ENCODE measurements at regions not wholly inside any gene's neighbourhood (a gene's known extent, or its start where the extent isn't known, plus 50 kb on each side); places are given as distances from the start of the nearest gene placed in this dataset.

GRCh38 chr14:43031598-43031997 lies 1424.9 kb downstream of the LRFN5 start:
- no peak overlapping the region for H3K27ac Mint-ChIP-seq
- TF ChIP-seq, protein P1, sequence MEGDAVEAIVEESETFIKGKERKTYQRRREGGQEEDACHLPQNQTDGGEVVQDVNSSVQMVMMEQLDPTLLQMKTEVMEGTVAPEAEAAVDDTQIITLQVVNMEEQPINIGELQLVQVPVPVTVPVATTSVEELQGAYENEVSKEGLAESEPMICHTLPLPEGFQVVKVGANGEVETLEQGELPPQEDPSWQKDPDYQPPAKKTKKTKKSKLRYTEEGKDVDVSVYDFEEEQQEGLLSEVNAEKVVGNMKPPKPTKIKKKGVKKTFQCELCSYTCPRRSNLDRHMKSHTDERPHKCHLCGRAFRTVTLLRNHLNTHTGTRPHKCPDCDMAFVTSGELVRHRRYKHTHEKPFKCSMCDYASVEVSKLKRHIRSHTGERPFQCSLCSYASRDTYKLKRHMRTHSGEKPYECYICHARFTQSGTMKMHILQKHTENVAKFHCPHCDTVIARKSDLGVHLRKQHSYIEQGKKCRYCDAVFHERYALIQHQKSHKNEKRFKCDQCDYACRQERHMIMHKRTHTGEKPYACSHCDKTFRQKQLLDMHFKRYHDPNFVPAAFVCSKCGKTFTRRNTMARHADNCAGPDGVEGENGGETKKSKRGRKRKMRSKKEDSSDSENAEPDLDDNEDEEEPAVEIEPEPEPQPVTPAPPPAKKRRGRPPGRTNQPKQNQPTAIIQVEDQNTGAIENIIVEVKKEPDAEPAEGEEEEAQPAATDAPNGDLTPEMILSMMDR (IDR thresholded peaks at IDR 0.05), result no peak
- no peaks in the 10 kb centered on the region for H3K27me3 Mint-ChIP-seq (ENCODE audit: insufficient read depth)
- no peaks in the 10 kb centered on the region for H3K36me3 Mint-ChIP-seq (ENCODE audit: low read depth)
- H3K4me3 Mint-ChIP-seq, result no peak overlapping the region
- H3K9me3 Mint-ChIP-seq, result peaks cover 4% of the 10 kb centered on the region
- no peaks in the 10 kb centered on the region for H3K4me1 Mint-ChIP-seq (ENCODE audit: low read depth)
- DNase-seq, result no peak

DNA sequence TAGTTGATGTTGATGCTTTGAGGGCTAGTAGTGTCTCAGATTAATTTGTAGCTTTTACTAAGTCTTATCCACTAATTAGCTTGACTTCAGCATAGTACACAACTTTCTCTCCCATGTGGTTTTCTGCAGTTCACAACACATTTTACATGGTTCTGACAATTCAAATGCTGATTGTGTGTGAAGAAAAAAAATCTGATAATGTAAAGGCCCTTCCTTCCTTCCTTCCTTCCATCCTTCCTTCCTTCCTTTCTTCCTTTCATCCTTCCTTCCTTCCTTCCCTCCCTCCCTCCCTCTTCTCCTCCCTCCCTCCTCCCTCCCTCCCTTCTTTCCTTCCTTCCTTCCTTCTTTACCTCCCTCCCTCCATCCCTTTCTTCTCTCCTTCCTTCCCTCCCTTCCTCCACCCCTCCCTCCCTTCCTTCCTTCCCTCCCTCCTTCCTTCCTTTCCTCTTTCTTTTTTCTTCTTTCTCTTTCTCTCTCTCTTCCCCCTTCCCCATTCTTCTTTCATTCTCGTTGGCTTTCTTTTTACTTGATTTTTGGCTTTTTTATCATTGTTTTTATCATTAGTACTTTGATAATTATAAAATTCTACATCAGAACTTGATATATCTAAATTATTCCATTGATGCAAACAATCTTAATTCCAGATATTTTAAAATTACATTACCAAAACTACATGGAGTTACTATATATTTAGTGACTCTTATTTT lies 1415.6 kb downstream of the LRFN5 start:
- H3K27me3 Mint-ChIP-seq (ENCODE audit: insufficient read depth), result no peaks in the 10 kb centered on the region
- no peak overlapping the region for H3K27ac Mint-ChIP-seq
- no peak for DNase-seq
- TF ChIP-seq, protein P1 (IDR thresholded peaks at IDR 0.05), result no peak
- H3K4me1 Mint-ChIP-seq (ENCODE audit: low read depth), result no peaks in the 10 kb centered on the region
- H3K4me3 Mint-ChIP-seq, result no peak overlapping the region
- H3K9me3 Mint-ChIP-seq, result peaks cover 23% of the 10 kb centered on the region
- H3K36me3 Mint-ChIP-seq (ENCODE audit: low read depth), result no peaks in the 10 kb centered on the region

GRCh38 chr14:43019826-43020225 lies 1413.2 kb downstream of the LRFN5 start:
- no peak overlapping the region for H3K4me3 Mint-ChIP-seq
- H3K36me3 Mint-ChIP-seq (ENCODE audit: low read depth), result no peaks in the 10 kb centered on the region
- H3K27me3 Mint-ChIP-seq (ENCODE audit: insufficient read depth), result no peaks in the 10 kb centered on the region
- H3K4me1 Mint-ChIP-seq (ENCODE audit: low read depth), result no peaks in the 10 kb centered on the region
- TF ChIP-seq, protein P1 (IDR thresholded peaks at IDR 0.05), result no peak
- H3K27ac Mint-ChIP-seq, result no peak overlapping the region
- DNase-seq, result no peak
- peaks cover 24% of the 10 kb centered on the region for H3K9me3 Mint-ChIP-seq

DNA sequence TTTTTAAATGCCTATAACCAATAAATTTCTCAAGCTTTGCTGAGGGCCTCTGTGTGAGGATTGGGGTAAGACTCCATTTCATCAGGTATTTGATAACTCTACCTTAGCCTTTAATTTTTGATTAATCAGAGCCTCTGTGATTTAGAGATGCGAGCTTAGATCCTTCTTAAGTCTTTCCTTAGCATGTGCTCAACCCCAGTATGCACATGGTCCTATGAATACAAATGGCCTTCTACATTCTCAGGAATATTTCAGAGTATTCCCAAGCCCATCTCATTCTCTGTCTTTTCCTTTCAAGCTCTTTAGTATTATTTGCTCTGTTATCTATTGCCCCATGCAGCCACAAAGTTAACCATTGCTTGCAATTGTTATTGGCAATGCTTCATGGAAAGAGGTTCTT lies 1407.7 kb downstream of the LRFN5 start:
- Mint-ChIP-seq H3K4me1 (ENCODE audit: low read depth) (no peaks in the 10 kb centered on the region), H3K36me3 (ENCODE audit: low read depth) (no peaks in the 10 kb centered on the region), H3K4me3 (no peak overlapping the region), H3K9me3 (peaks cover 20% of the 10 kb centered on the region), H3K27ac (no peak overlapping the region), H3K27me3 (ENCODE audit: insufficient read depth) (no peaks in the 10 kb centered on the region)
- TF ChIP-seq, protein P1 (IDR thresholded peaks at IDR 0.05), result no peak
- DNase-seq, result no peak

DNA sequence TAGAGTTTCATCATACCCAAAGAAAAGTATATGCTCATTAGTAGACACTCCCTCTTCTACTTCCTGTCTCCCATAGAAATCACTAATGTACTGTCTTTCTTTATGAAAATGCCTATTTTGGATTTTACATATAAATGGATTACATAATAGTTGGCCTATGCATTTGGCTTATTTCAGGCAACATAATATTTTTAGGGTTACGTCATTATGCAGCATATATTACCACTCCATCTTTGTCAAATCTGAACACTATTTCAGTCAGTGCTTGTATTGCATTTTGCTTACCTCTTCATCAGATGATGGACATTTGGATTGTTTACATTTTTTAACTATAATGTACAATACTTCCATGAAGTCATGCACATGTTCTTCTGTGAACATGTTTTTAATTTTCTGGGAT lies 1406.1 kb downstream of the LRFN5 start:
- Mint-ChIP-seq H3K36me3 (ENCODE audit: low read depth) (0 out of 2 replicates have a peak, but pooled peaks cover 4% of the 10 kb centered on the region), H3K9me3 (peaks cover 25% of the 10 kb centered on the region), H3K27me3 (ENCODE audit: insufficient read depth) (no peaks in the 10 kb centered on the region), H3K4me1 (ENCODE audit: low read depth) (no peaks in the 10 kb centered on the region), H3K4me3 (no peak overlapping the region), H3K27ac (no peak overlapping the region)
- DNase-seq, result no peak
- TF ChIP-seq, protein P1 (IDR thresholded peaks at IDR 0.05), result no peak

All from HFFc6 (cell line).